PFSK-1 (cell line): ENCODE measurements at regions not wholly inside any gene's neighbourhood (a gene's known extent, or its start where the extent isn't known, plus 50 kb on each side); places are given as distances from the start of the nearest gene placed in this dataset.

ENCODE experiments used
- FOXP2 ChIP-seq: optimal IDR thresholded peaks from 2 replicates; pipeline ENCODE3; 2011; ENCODE audit warnings: borderline replicate concordance, control low read depth, inconsistent platforms; ENCODE audit not compliant: insufficient read depth; ENCODE audit errors: extremely low read length, extremely low read depth
- POLR2AphosphoS5 ChIP-seq: IDR thresholded peaks from 2 replicates; pipeline ENCODE4 v1.6.1; 2012; ENCODE audit warnings: low read depth, mild to moderate bottlenecking, control low read depth, low read length, moderate library complexity
- REST ChIP-seq, 2 experiments: IDR thresholded peaks; 2 replicates each; pipeline versions ENCODE4 v1.6.1 to v1.8.0; 2011 to 2012; ENCODE audit warnings: low read depth in 2 of 2, low read length in 2 of 2, control low read depth in 1 of 2, inconsistent platforms in 1 of 2, mild to moderate bottlenecking in 1 of 2, moderate library complexity in 1 of 2; ENCODE audit not compliant: insufficient read depth in 1 of 2
- SIN3A ChIP-seq: IDR thresholded peaks from 2 replicates; pipeline ENCODE4 v1.6.1; 2012; ENCODE audit warnings: mild to moderate bottlenecking, low read length, moderate library complexity, borderline replicate concordance; ENCODE audit not compliant: insufficient read depth
- TAF1 ChIP-seq: IDR thresholded peaks from 2 replicates; pipeline ENCODE4 v1.6.1; 2012; ENCODE audit warnings: low read length, control low read depth, borderline replicate concordance; ENCODE audit not compliant: insufficient read depth

- TF ChIP-seq POLR2AphosphoS5 (no peak), TAF1 (no peak), SIN3A (no peak), FOXP2 (no peak), REST (IDR thresholded peaks at IDR 0.05; ENCODE audit: insufficient read depth in 1 of 2, low read depth in 2 of 2, low read length in 2 of 2) (no peak)
Observed at GRCh38 chr4:31237233-31237632, 517.1 kb downstream of the PCDH7 start.

- no peak for TF ChIP-seq POLR2AphosphoS5
- no peak for TF ChIP-seq TAF1
- TF ChIP-seq SIN3A, result no peak
- no peak for TF ChIP-seq REST (IDR thresholded peaks at IDR 0.05; ENCODE audit: insufficient read depth in 1 of 2, low read depth in 2 of 2, low read length in 2 of 2)
- TF ChIP-seq FOXP2, result no peak
Observed at GRCh38 chr4:31239886-31240285, 519.7 kb downstream of the PCDH7 start.

- TF ChIP-seq SIN3A (no peak), TAF1 (no peak), REST (IDR thresholded peaks at IDR 0.05; ENCODE audit: insufficient read depth in 1 of 2, low read depth in 2 of 2, low read length in 2 of 2) (no peak), POLR2AphosphoS5 (no peak), FOXP2 (no peak)
Observed at GRCh38 chr4:31241504-31242106, 521.4 kb downstream of the PCDH7 start.

- TF ChIP-seq SIN3A, result no peak
- no peak for TF ChIP-seq POLR2AphosphoS5
- TF ChIP-seq REST (IDR thresholded peaks at IDR 0.05; ENCODE audit: insufficient read depth in 1 of 2, low read depth in 2 of 2, low read length in 2 of 2), result no peak
- TF ChIP-seq TAF1, result no peak
- no peak for TF ChIP-seq FOXP2
Observed at GRCh38 chr4:31246856-31247255, 526.7 kb downstream of the PCDH7 start.
